ENCODE measurements at regions not wholly inside any gene's neighbourhood (a gene's known extent, or its start where the extent isn't known, plus 50 kb on each side); places are given as distances from the start of the nearest gene placed in this dataset.

GRCh38 chr1:81607924-81608323, 192.8 kb upstream of the ADGRL2 start:
- TF ChIP-seq, protein P1, sequence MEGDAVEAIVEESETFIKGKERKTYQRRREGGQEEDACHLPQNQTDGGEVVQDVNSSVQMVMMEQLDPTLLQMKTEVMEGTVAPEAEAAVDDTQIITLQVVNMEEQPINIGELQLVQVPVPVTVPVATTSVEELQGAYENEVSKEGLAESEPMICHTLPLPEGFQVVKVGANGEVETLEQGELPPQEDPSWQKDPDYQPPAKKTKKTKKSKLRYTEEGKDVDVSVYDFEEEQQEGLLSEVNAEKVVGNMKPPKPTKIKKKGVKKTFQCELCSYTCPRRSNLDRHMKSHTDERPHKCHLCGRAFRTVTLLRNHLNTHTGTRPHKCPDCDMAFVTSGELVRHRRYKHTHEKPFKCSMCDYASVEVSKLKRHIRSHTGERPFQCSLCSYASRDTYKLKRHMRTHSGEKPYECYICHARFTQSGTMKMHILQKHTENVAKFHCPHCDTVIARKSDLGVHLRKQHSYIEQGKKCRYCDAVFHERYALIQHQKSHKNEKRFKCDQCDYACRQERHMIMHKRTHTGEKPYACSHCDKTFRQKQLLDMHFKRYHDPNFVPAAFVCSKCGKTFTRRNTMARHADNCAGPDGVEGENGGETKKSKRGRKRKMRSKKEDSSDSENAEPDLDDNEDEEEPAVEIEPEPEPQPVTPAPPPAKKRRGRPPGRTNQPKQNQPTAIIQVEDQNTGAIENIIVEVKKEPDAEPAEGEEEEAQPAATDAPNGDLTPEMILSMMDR (IDR thresholded peaks at IDR 0.05; ENCODE audit: control extremely low read depth in 1 of 3, insufficient read depth in 1 of 3, low read depth in 1 of 3, low read length in 3 of 3) = no peak
- no peak for TF ChIP-seq GABPA (IDR thresholded peaks at IDR 0.05; ENCODE audit: borderline replicate concordance, insufficient read depth, low read length)
- no peak for TF ChIP-seq USF2 (IDR thresholded peaks at IDR 0.05; ENCODE audit: low read length)
- no peak for TF ChIP-seq POLR2A (IDR thresholded peaks at IDR 0.05; ENCODE audit: control extremely low read depth in 1 of 2, low read depth in 2 of 2, low read length in 2 of 2)
- TF ChIP-seq TAF1 (IDR thresholded peaks at IDR 0.05; ENCODE audit: low read depth, low read length) = no peak
- no peak for TF ChIP-seq HDAC6 (IDR thresholded peaks at IDR 0.05; ENCODE audit: low read depth, low read length)
- TF ChIP-seq, protein P2, sequence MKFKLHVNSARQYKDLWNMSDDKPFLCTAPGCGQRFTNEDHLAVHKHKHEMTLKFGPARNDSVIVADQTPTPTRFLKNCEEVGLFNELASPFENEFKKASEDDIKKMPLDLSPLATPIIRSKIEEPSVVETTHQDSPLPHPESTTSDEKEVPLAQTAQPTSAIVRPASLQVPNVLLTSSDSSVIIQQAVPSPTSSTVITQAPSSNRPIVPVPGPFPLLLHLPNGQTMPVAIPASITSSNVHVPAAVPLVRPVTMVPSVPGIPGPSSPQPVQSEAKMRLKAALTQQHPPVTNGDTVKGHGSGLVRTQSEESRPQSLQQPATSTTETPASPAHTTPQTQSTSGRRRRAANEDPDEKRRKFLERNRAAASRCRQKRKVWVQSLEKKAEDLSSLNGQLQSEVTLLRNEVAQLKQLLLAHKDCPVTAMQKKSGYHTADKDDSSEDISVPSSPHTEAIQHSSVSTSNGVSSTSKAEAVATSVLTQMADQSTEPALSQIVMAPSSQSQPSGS (IDR thresholded peaks at IDR 0.05; ENCODE audit: low read length) = no peak
- TF ChIP-seq JUND (IDR thresholded peaks at IDR 0.05; ENCODE audit: low read length) = no peak
- TF ChIP-seq POLR2AphosphoS5 (IDR thresholded peaks at IDR 0.05; ENCODE audit: low read depth, low read length) = no peak
- no peak for TF ChIP-seq TEAD4 (IDR thresholded peaks at IDR 0.05; ENCODE audit: low read depth, low read length)

Data from H1 (cell line).